ENCODE measurements at regions not wholly inside any gene's neighbourhood (a gene's known extent, or its start where the extent isn't known, plus 50 kb on each side); places are given as distances from the start of the nearest gene placed in this dataset.

DNA sequence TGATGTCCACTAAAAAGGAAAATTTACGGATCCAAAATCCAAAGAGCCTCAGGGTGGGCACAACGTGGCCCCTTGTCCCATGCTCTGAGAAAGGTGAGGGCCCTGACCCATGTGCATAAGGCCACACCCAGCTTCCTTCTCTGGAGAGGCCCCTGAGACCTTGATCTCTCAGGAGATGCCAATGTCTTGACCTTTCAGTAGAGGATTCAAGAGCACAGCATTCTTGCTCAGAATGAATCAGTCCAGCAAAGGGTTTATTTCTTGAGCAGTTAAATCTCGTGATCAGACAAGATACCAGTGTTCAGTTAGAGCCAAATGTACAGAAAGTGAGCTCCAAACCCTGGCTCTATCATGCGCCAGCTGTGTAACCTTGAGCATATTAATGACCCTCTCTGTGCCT, 115.9 kb upstream of the DAPK1 start:
- no peak for DNase-seq
- Histone ChIP-seq H3K4me3 (no peak overlapping the region), H3K27me3 (no peaks in the 10 kb centered on the region), H3K27ac (peak overlapping the region in 1 of 5 donors; percentile 30), H3K36me3 (no peaks in the 10 kb centered on the region), H3K9me3 (no peaks in the 10 kb centered on the region), H3K4me1 (peaks cover 0 to 12% (median 3%) of the 10 kb centered on the region in 4 donors)
- TF ChIP-seq POLR2AphosphoS5 (IDR thresholded peaks at IDR 0.05), result no peak
- no peak for TF ChIP-seq POLR2A (IDR thresholded peaks at IDR 0.05)
- no peak for TF ChIP-seq EP300 (IDR thresholded peaks at IDR 0.05)
- TF ChIP-seq CTCF (IDR thresholded peaks at IDR 0.05), result no peak
- intact Hi-C loops (cut with DNase I; ENCODE audit: low total_unique reads), result no loop called here
- 61 to 65% (median 63%) methylated on average over 4 of the region's 4 CpGs for WGBS, 5 donors

- Histone ChIP-seq H3K27ac (no peak overlapping the region), H3K36me3 (no peaks in the 10 kb centered on the region), H3K27me3 (no peaks in the 10 kb centered on the region), H3K4me1 (peaks cover 0 to 12% (median 4%) of the 10 kb centered on the region in 4 donors), H3K9me3 (no peaks in the 10 kb centered on the region), H3K4me3 (no peak overlapping the region)
- TF ChIP-seq CTCF (IDR thresholded peaks at IDR 0.05), result no peak
- TF ChIP-seq POLR2A (IDR thresholded peaks at IDR 0.05), result no peak
- no peak for TF ChIP-seq POLR2AphosphoS5 (IDR thresholded peaks at IDR 0.05)
- TF ChIP-seq EP300 (IDR thresholded peaks at IDR 0.05), result no peak
- 77 to 87% (median 85%) methylated on average over 9 of the region's 9 CpGs for WGBS, 5 donors
- DNase-seq, result no peak
- intact Hi-C loops (cut with DNase I; ENCODE audit: low total_unique reads), result no loop called here
Observed at GRCh38 chr9:87382900-87383299, 114.8 kb upstream of the DAPK1 start.

DNA sequence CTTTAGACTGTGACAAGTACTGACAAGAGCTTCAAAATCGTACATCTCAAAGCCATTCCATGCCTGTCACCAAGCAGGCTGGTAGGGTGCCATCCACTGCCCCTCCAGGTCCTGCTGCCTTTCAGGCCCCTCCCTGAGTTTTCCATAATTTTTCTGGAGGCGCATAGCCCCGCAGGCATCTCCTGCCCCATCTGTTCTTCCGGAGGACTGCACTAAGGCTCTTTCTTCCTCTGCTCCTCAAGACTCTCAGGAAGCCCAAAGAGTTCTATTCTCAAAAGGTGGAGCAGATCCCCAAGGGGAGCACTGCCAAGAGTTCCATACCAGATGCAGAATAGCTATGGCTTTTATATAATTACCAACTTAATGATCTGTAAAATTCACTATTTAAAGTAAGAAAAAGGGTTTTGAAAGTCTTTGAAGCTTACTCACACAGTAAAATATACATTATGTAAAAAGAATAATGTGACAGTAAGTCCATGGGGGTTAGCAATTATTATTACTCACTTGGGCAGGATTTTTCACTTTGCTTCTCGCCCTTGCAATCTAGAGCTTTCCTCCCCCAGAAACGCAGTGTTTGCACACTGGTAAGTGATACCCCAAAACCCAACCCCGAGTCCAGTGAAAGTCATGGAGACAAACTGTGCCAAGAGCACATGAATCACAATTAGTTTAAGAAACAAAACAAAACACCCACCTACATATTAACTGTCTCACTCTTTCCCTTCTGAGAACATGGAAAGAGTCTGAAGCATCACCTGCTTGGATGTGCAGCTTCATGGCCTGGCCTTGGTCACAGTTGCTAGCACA, 114.1 kb upstream of the DAPK1 start:
- no peak for DNase-seq
- no peak overlapping the region for H3K27ac ChIP-seq
- H3K27me3 ChIP-seq, result no peaks in the 10 kb centered on the region
- WGBS, 5 donors, result 83 to 94% (median 90%) methylated on average over 7 of the region's 7 CpGs
- H3K4me1 ChIP-seq, result peaks cover 0 to 12% (median 4%) of the 10 kb centered on the region in 4 donors
- H3K36me3 ChIP-seq, result no peaks in the 10 kb centered on the region
- intact Hi-C loops (cut with DNase I; ENCODE audit: low total_unique reads), result no loop called here
- H3K4me3 ChIP-seq, result no peak overlapping the region
- TF ChIP-seq CTCF (IDR thresholded peaks at IDR 0.05), result no peak
- TF ChIP-seq POLR2A (IDR thresholded peaks at IDR 0.05), result no peak
- no peak for TF ChIP-seq EP300 (IDR thresholded peaks at IDR 0.05)
- TF ChIP-seq POLR2AphosphoS5 (IDR thresholded peaks at IDR 0.05), result no peak
- no peaks in the 10 kb centered on the region for H3K9me3 ChIP-seq

DNA sequence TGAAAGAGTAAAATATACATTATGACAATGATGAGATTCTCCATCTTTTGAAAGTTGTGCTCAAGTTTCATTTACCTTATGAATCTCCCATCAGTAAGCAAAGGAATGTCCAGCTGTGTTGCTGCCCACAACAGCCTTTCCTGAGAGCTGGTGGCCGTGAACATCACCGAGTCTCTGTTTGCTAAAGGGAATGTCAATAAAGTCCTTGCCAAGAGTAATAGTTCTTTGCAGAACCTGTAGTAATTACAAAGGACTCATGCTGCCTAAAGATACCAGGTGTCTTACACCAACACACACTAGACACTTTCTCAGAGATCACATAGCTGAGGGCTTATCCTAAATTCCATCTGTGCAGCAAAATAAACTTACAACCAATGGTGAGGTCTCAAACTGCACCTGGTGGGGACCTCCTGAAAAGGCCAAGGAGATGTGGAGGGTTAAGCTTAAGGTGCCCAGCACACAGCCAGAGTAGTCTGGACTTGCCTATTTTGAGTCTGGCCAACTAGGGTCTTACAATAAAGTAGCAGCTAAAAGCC, 111.1 kb upstream of the DAPK1 start:
- no peaks in the 10 kb centered on the region for H3K9me3 ChIP-seq
- no peak overlapping the region for H3K27ac ChIP-seq
- no peaks in the 10 kb centered on the region for H3K27me3 ChIP-seq
- H3K4me1 ChIP-seq, result peaks cover 0 to 8% (median 3%) of the 10 kb centered on the region in 4 donors
- TF ChIP-seq CTCF (IDR thresholded peaks at IDR 0.05) (no peak), EP300 (IDR thresholded peaks at IDR 0.05) (no peak), POLR2A (IDR thresholded peaks at IDR 0.05) (no peak), POLR2AphosphoS5 (IDR thresholded peaks at IDR 0.05) (no peak)
- 15 to 54% (median 17%) methylated on average over 2 of the region's 2 CpGs for WGBS, 5 donors
- no peak overlapping the region for H3K4me3 ChIP-seq
- intact Hi-C loops (cut with DNase I; ENCODE audit: low total_unique reads), result no loop called here
- H3K36me3 ChIP-seq, result no peaks in the 10 kb centered on the region
- peak in 1 of 2 donors; percentile 36 for DNase-seq

Data from stomach (tissue), 8 donors.